Large intestine (tissue), 3 donors: ENCODE measurements at regions not wholly inside any gene's neighbourhood (a gene's known extent, or its start where the extent isn't known, plus 50 kb on each side); places are given as distances from the start of the nearest gene placed in this dataset.
"Not testable (repeated sequence)": the region's sequence is repeated elsewhere in the genome, so short reads cannot be mapped to it uniquely, and the experiment has no call there.

Experiments
- DNase-seq, 2 donors: peaks; one replicate each; pipeline versions ENCODE4 v3.0.0 to v3.0.0-alpha.2; 2013
- H3K27ac ChIP-seq: one replicate; pipeline ENCODE4 v1.5.1; 2013; ENCODE audit warnings: low read length
- H3K27me3 ChIP-seq: 2 replicates; pipeline ENCODE4 v1.6.1; 2013; ENCODE audit warnings: low read length; ENCODE audit not compliant: control insufficient read depth, insufficient read depth
- H3K36me3 ChIP-seq: 2 replicates; pipeline ENCODE4 v1.6.1; 2013; ENCODE audit warnings: low read length; ENCODE audit not compliant: control insufficient read depth, insufficient read depth
- H3K4me1 ChIP-seq: one replicate; pipeline ENCODE4 v1.6.1; 2013; ENCODE audit warnings: low read length; ENCODE audit not compliant: control insufficient read depth, insufficient read depth
- H3K4me3 ChIP-seq: one replicate; pipeline ENCODE4 v1.5.1; 2013; ENCODE audit warnings: low read length
- H3K9me3 ChIP-seq: one replicate; pipeline ENCODE4 v1.6.1; 2013; ENCODE audit warnings: mild to moderate bottlenecking, low read depth, low read length, moderate library complexity; ENCODE audit not compliant: control insufficient read depth
- WGBS: methylation state at CpG from one replicate; pipeline ENCODE4 v1.1.5; 2013; ENCODE audit warnings: low lambda C conversion rate; ENCODE audit not compliant: insufficient coverage; 5-methylcytosine and 5-hydroxymethylcytosine counted together

- Histone ChIP-seq H3K27me3 (no peaks in the 10 kb centered on the region), H3K4me3 (no peak overlapping the region), H3K36me3 (no peaks in the 10 kb centered on the region), H3K4me1 (no peaks in the 10 kb centered on the region), H3K9me3 (peaks cover 3% of the 10 kb centered on the region), H3K27ac (no peak overlapping the region)
- DNase-seq = no peak
- no CpG with 5 or more reads among the region's 2 CpGs for WGBS
Observed at GRCh38 chr7:17436126-17436525, 137.7 kb downstream of the AHR start.

DNA sequence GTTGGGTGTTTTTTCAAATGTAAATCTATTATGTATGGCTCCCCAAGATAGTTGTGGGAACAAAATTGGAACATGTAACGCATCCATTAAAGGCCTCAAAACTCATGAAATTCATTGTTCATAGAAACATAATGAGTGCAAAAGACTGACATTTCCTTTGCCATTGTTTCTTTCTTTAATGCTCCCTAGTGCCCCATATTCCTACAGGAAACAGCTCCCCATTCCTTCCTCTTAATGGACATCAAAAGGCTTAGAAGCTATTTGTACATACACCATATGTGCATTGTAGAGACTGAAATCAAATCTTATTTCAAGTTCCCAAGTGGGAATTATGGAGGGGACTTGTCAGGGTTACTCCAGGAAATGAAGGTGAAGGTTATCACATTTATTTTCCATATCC lies 139.1 kb downstream of the AHR start:
- Histone ChIP-seq H3K4me1 (no peaks in the 10 kb centered on the region), H3K9me3 (peaks cover 3% of the 10 kb centered on the region), H3K27me3 (no peaks in the 10 kb centered on the region), H3K4me3 (no peak overlapping the region), H3K36me3 (no peaks in the 10 kb centered on the region), H3K27ac (no peak overlapping the region)
- no peak for DNase-seq
- 100% methylated on average over 1 of the region's 1 CpG for whole genome bisulfite sequencing

GRCh38 chr7:17440025-17440784 lies 141.8 kb downstream of the AHR start:
- DNase-seq, H3K4me3 ChIP-seq, H3K4me1 ChIP-seq, H3K9me3 ChIP-seq, H3K27me3 ChIP-seq, H3K36me3 ChIP-seq, H3K27ac ChIP-seq: not testable (repeated sequence)
- WGBS = no CpG with 5 or more reads among the region's 3 CpGs

DNA sequence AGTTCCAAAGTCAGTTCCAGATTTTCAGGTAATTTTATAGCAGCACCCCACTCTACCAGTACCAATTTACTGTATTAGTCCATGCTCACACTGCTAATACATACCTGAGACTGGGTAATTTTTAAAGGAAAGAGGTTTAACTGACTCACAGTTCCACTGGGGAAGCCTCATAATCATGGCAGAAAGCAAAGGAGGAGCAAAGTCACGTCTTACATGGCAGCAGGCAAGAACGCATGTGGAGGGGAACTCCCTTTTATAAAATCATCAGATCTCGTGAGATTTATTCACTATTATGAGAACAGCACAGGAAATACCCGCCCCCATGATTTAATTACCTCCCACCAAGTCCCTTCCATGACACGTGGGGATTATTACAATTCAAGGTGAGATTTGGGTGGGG lies 142.4 kb downstream of the AHR start:
- Histone ChIP-seq H3K9me3 (peaks cover 3% of the 10 kb centered on the region), H3K36me3 (no peaks in the 10 kb centered on the region), H3K4me3 (no peak overlapping the region), H3K4me1 (no peaks in the 10 kb centered on the region), H3K27ac (no peak overlapping the region), H3K27me3 (no peaks in the 10 kb centered on the region)
- no peak for DNase-seq
- no CpG with 5 or more reads among the region's 5 CpGs for WGBS

- Histone ChIP-seq H3K9me3 (peaks cover 4% of the 10 kb centered on the region), H3K27me3 (no peaks in the 10 kb centered on the region), H3K27ac (no peak overlapping the region), H3K4me3 (no peak overlapping the region), H3K36me3 (no peaks in the 10 kb centered on the region), H3K4me1 (no peaks in the 10 kb centered on the region)
- no peak for DNase-seq
Observed at GRCh38 chr7:17441557-17441956, 143.1 kb downstream of the AHR start.

GRCh38 chr7:17444151-17444550 lies 145.7 kb downstream of the AHR start:
- no peak overlapping the region for H3K27ac ChIP-seq
- no CpG with 5 or more reads among the region's 2 CpGs for WGBS

GRCh38 chr7:17444673-17445072 lies 146.2 kb downstream of the AHR start:
- no peak overlapping the region for H3K27ac ChIP-seq

More at GRCh38 chr7:17444151-17444550, 145.7 kb downstream of the AHR start:
- no peak for DNase-seq
- Histone ChIP-seq H3K4me3 (no peak overlapping the region), H3K9me3 (peaks cover 7% of the 10 kb centered on the region), H3K36me3 (no peaks in the 10 kb centered on the region), H3K4me1 (no peaks in the 10 kb centered on the region), H3K27me3 (no peaks in the 10 kb centered on the region)

DNA sequence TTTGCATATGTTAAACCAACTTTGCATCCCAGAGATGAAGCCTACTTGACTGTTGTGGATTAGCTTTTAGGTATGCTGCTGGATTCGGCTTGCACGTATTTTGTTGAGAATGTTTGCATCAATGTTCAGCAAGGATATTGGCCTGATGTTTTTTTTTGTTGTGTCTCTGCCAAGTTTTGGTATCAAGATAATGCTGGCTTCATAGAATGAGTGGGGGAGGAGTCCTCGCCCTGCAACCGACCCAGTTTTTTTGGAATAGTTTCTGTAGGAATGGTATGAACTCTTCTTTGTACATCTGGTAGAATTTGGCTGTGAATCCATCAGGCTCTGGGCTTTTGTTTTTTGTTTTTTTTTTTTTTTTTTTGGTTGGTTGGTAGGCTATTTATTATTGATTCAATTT lies 147.9 kb downstream of the AHR start:
- no CpG with 5 or more reads among the region's 4 CpGs for WGBS
- no peak overlapping the region for H3K27ac ChIP-seq
- no peak overlapping the region for H3K4me3 ChIP-seq
- H3K27me3 ChIP-seq = no peaks in the 10 kb centered on the region
- no peaks in the 10 kb centered on the region for H3K36me3 ChIP-seq
- no peaks in the 10 kb centered on the region for H3K4me1 ChIP-seq
- no peak for DNase-seq
- peaks cover 4% of the 10 kb centered on the region for H3K9me3 ChIP-seq

More at GRCh38 chr7:17444673-17445072, 146.2 kb downstream of the AHR start:
- no peaks in the 10 kb centered on the region for H3K36me3 ChIP-seq
- no peaks in the 10 kb centered on the region for H3K27me3 ChIP-seq
- 25% methylated on average over 1 of the region's 1 CpG for WGBS
- peak in 1 of 2 donors; percentile 12 for DNase-seq
- H3K9me3 ChIP-seq = peaks cover 7% of the 10 kb centered on the region
- no peaks in the 10 kb centered on the region for H3K4me1 ChIP-seq
- no peak overlapping the region for H3K4me3 ChIP-seq

DNA sequence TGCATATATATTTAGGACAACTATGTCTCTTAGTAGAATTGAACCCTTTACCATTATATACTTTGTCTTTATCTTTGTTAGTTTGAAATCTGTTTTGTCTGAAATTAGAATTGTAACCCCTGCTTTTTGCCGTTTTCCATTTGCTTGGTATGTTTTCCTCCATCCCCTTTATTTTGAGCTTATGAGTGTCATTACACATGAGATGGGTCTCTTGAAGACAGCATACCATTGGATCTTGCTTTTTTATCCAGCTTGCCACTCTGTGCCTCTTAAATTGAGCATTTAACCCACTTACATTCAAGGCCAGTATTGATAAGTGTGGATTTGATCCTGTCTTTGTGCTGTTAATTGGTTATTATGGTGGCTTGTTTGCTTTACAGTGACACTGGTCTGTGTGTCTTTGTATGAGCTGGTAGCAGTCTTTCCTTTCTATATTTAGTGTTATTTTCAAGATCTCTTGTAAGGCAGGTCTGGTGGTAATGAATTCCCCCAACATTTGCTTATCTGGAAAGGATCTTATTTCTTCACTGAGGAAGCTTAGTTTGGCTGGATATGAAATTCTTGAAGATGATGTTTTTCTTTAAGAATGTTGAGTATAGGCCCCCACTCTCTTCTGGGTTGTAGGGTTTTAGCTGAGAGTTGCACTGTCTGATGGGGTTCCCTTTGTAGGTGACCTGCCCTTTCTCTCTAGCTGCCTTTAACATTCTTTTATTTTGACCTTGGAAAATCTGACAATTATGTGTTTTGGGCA lies 149.5 kb downstream of the AHR start:
- no CpG with 5 or more reads among the region's 1 CpG for WGBS
- Histone ChIP-seq H3K27ac (no peak overlapping the region), H3K4me1 (no peaks in the 10 kb centered on the region), H3K36me3 (no peaks in the 10 kb centered on the region), H3K9me3 (peaks cover 4% of the 10 kb centered on the region), H3K4me3 (no peak overlapping the region), H3K27me3 (no peaks in the 10 kb centered on the region)
- DNase-seq = no peak

DNA sequence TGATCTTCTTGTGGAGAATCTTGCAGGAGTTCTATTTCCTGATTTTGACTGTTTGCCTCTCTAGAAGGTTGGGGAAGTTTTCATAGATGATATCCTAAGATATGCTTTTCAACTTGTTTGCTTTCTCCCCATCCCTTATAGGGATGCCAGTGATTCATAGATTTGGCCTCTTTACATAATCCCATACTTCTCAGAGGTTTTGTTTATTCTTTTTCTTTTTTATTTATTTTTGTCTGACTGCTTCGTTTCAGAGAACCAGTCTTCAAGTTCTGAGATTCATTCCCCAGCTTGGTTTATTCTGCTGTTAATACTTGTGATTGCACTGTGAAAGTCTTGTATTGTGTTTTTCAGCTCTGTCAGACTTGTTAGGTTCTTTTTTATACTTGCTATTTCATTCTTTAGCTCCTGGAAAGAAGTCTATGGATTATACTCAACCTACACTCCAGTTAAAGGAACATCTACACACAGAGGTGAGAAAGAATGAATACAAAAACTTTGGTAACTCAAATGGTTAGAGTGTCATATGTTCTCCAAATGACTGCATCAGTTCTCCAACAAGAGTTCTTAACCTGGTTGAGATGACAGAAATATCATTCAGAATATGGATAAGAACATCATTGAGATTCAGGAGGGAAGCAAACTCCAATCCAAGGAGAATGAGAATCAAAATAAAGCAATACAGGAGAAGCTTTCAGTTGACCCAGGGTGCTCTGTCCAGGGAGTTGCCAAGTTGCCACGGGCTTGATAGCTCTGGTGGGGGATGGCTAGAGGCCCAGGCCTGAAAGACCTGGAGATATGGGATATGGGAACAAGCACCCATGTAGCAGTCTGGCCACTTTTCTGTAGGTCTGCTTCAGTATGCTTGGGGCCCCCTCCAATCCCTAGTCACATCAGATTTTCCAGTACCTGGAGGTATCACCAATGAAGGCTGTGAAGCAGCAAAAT lies 150.3 kb downstream of the AHR start:
- 71% methylated on average over 1 of the region's 2 CpGs for WGBS
- H3K9me3 ChIP-seq = peaks cover 4% of the 10 kb centered on the region
- no peaks in the 10 kb centered on the region for H3K4me1 ChIP-seq
- no peaks in the 10 kb centered on the region for H3K36me3 ChIP-seq
- H3K4me3 ChIP-seq = no peak overlapping the region
- H3K27ac ChIP-seq = no peak overlapping the region
- DNase-seq = no peak
- H3K27me3 ChIP-seq = no peaks in the 10 kb centered on the region
